GM04503 (cell line): ENCODE measurements at regions not wholly inside any gene's neighbourhood (a gene's known extent, or its start where the extent isn't known, plus 50 kb on each side); places are given as distances from the start of the nearest gene placed in this dataset.

Experiments used
- DNase-seq: peaks from one replicate; pipeline ENCODE4 v3.0.0-alpha.2; 2012; ENCODE audit warnings: low read depth

DNA sequence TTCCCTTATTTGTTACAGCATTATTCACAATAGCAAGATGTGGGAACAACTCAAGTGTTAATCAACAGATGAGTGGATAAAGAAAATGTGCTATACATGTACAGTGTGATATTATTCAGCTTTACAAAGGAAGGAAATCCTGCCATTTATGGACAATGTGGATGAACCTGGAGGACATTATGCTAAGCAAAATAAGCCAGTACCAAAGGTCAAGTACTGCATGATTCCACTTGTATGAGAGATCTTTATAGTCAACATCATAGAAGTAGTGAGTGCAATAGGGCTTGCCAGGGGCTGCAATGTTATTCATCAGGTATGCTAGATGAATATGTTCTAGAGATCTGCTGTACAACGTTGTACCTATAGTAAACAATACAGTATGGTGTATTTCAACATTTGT, 138.5 kb upstream of the AGR3 start:
- no peak for DNase-seq

GRCh38 chr7:17021205-17021604, 139.4 kb upstream of the AGR3 start:
- no peak for DNase-seq

DNA sequence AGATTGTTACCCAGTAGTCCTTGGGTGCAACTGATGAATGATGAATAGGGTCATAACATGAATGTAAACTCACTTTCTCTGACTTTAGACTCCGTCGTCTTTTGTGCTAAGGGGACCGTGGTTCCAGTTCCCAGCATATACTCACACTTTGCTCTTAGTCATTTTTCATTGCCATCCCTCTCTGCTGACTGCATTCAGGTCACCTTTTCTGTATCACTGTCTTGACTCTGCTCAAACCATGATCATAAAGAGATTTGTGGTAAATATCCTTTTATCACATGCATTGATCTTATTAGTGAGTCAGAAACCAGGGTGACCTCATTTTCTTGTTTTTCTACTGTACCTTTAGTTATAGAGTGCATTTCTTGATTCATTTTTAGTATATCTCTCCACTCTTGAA, 141.1 kb upstream of the AGR3 start:
- DNase-seq, result no peak

DNA sequence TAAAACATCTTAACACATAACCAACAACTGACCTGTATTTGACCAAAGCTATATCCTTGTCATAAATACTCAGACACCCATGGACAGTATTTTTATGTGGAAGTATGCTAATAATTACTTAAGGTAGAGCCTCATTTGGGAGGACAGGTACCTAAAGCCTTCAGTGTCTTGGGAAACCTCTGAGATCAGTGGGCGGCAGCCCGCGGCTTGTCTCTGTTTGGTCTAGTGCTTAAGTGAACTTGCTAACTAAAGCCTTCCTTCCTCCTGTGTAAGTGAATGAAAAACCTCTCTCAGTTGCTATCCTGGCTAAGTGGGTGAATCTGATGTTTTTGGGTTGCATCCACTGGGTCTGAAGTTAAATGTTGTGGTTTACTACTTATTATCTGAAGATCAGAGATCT, 144.5 kb upstream of the AGR3 start:
- DNase-seq, result no peak

- DNase-seq, result peak; percentile 35
Observed at GRCh38 chr7:17027143-17027788, 145.5 kb upstream of the AGR3 start.

DNA sequence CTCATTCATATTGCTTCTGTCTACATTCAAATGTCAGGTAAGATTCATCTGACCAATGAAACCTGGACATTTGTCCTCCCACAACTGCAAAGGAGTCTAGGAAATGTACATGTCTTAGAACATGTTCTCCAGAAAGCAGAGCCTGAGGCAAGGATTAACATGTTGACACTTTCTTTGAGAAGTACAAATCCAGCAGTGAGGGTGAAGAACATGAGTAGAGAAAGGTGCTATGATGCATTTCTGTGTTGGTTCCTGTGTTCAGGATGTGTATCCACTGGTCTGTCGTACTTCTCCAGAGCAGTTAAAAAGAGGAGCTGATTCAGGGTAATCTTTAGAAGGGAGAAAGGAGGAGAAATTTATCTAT, 146.0 kb upstream of the AGR3 start:
- no peak for DNase-seq

- no peak for DNase-seq
Observed at GRCh38 chr7:17029150-17029549, 147.4 kb upstream of the AGR3 start.

DNA sequence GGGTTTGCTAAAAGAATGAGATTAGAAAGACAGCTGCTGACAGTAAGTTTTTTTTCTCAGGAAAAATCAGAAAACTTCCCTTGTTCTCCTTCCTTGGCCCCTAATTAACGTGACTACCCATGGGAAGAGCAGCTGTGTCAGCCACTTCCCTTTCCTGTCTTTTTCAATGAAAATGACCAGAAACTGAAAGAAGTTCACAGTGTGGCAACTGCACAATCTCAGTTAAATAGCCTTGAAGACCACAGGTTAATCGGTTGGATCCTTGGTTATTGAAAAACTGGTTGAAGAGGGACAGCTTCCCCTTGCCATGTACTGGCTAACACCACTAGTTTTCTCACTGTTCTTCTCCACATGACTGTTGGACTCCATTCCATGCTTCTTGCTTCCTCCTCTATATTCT, 148.8 kb upstream of the AGR3 start:
- DNase-seq, result no peak

DNA sequence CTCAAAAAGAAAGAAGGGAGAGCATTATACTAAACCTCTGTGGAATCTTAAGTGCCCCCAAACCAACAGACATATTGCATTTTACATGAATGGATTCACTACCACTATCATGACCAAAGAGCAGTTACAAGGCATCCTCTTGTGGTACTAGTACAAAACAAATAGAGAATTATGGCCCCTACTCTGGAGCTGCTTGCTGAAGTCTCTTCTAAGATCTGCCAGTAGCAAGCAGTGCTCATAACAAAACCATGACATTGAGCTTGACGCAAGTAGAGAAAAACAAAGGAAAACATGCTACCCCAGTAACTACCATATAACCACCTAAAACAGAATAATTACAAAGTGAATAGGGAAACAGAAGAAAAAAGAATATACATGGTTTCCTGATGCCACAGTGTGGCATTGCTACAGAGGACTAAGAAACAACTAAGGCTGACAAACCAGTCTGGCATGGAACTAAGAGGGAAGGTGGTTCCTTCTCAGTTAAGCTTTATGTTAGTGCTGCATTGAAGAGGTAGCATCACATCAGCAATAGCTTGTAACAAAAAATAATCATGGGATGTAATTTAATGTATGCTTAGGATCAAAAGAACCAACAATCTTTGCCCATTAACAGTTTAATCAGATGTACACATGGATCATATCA, 150.2 kb upstream of the AGR3 start:
- DNase-seq, result no peak

DNA sequence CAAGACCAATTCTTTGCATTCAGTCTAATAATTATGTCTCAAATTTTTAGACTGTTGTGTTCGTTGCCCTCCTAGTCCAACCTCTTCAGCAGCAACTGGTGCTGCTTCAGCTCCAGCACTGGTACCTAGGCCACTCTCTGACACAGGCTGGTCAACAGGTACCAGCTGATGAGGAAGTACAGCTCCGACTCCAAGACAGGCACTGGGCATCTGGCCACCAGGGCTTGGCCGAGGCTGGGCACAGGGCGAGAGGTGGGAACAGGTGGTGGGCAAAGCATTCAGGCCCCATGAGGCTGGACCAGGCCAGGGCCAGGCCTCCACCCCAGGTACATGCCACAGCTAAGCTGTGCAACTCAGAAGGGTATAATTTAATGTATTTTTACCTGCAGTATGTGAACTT, 151.5 kb upstream of the AGR3 start:
- no peak for DNase-seq

- no peak for DNase-seq
Observed at GRCh38 chr7:17036584-17036983, 154.8 kb upstream of the AGR3 start.

GRCh38 chr7:17037356-17037755, 155.6 kb upstream of the AGR3 start:
- no peak for DNase-seq

GRCh38 chr7:17038160-17038782, 156.5 kb upstream of the AGR3 start:
- DNase-seq, result no peak

DNA sequence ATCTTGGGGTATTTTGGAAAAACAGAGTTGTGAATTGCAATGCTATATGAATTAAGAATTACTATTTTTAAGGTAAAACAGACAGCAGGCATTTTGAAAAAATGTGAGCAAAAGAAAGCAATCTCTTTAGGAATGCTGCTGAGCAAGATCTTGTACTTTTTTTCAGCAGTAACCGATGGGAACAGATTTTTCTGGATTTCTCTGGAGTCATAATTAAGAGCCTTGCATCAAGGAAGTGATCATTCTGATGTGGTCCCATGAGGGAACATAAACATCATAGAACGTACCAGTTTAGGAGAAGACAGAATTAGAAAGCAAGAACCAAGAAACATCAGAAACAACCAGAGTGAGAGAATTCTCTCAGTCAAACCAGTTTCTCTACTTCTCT, 157.0 kb upstream of the AGR3 start:
- no peak for DNase-seq

GRCh38 chr7:17039372-17039771, 157.6 kb upstream of the AGR3 start:
- no peak for DNase-seq

DNA sequence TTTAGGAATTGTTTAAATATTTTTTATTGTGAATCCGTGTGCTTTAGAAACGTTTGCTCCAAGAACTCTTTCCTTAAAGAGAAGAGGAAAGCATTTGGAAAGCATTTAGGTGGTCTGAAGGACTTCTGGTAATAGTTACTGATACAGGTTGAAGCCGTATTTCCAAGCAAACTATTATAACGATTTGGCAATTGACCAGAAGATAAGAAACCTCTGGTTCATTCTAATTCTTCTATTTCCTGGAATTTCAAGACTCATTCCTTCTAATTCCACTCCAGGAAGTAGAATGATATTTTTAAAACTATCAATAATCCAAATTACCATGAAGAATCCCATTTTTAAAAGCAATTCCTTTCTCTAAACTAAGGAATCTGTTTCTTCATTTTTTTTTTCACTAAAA, 158.9 kb upstream of the AGR3 start:
- DNase-seq, result no peak

DNA sequence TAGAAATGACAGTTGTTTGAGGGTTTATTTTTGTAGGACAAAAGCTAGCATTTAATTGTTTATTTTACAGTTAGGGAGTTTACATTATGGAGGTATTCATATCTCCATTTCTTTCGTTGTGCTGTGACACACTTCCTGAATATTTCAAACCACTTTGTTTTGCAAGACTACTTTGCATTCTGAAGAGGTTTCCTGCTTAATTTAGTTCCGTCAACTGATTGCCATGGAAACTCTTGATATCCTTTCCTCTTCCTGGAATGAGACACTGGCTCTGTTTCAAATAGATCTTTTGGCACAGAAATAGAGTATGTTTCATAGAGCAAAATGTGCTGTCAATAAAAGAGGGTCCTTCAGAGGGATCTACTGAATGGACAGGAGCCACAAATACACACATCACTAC, 159.5 kb upstream of the AGR3 start:
- DNase-seq, result peak; percentile 85

- no peak for DNase-seq
Observed at GRCh38 chr7:17042211-17042610, 160.4 kb upstream of the AGR3 start.

- DNase-seq, result peak; percentile 66
Observed at GRCh38 chr7:17043012-17043877, 161.5 kb upstream of the AGR3 start.

DNA sequence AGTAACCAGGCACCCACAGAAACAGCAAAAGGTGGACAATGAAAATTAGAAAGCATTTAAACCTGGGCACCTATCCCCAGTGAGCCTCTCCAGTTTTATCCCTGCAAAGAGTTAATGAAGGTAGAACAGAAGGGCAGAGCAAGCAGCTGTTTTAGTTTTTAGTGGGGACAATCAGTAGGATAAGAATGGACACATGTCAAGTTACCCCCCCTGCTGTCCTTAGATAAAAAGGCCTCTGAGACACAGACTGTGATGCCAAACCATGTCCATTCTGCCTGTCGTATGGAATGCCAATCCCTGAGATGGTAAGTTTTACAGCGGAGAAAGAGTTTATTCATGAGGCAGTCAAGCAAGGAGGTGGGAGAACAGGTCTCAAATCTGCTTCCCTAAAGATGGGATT, 162.6 kb upstream of the AGR3 start:
- no peak for DNase-seq

GRCh38 chr7:17044861-17045260, 163.1 kb upstream of the AGR3 start:
- DNase-seq, result no peak

- no peak for DNase-seq
Observed at GRCh38 chr7:17046259-17046658, 164.5 kb upstream of the AGR3 start.

GRCh38 chr7:17046666-17047065, 164.9 kb upstream of the AGR3 start:
- DNase-seq, result no peak
